ENCODE measurements at regions not wholly inside any gene's neighbourhood (a gene's known extent, or its start where the extent isn't known, plus 50 kb on each side); places are given as distances from the start of the nearest gene placed in this dataset.

DNA sequence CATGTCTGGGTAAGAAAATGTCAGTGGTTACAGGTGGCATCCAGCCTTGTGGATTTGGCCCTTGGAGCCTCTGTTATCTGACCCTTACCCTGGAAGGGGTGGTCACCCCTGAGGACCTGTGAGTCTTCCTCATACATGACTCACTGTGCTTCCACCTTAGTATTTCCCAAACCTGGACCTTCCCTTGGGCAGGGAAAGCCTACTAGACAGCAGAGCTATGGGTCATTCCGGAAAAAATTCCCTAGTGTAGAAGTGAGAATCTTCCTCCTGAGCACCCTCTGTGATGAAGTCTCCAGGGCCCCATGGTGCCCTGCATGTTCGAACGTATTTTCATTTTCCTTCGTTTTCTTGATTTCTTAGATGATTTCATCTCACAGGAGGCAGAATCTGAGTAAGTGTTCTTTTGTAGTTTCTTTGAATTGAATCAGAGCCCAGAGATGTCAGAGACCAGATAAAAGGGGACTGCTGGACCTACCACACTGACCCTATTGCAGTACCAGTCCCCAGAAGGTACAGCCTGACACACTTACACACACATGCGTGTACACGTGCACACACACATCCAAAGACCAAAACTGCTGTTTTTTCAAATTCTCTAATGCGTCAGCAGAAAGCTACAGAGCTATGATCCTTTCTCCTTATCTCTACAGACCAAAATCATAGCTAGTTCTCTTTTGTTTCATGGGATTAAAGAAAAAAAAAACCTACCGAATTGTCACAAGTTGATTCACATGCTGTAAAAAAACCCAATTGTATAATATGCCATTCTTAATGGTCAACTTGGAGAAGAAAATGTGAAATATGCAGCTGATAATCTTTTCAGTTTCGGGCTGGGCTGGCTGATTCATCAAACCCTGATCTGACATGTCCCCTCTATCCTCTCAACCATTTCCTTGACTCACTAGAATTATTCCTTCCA is 50.5 kb upstream of the ARHGEF3 start:
- Histone ChIP-seq H3K4me3 (replicated peaks in 1 of 3; ENCODE audit: low read depth in 2 of 3, low read length in 3 of 3) (no peak overlapping the region), H4K20me1 (ENCODE audit: insufficient read depth, low read length) (no peaks in the 10 kb centered on the region), H3K4me2 (replicated peaks; ENCODE audit: extremely low read depth, low read length, poor library complexity, severe bottlenecking) (no peak overlapping the region), H3K36me3 (replicated peaks in 1 of 2; ENCODE audit: control insufficient read depth in 1 of 2, insufficient read depth in 2 of 2, low read length in 2 of 2) (no peaks in the 10 kb centered on the region), H3K4me1 (ENCODE audit: control insufficient read depth in 1 of 2, insufficient read depth in 2 of 2, low read length in 2 of 2) (no peaks in the 10 kb centered on the region), H3K9ac (ENCODE audit: insufficient read depth, low read length, poor library complexity, severe bottlenecking) (no peak overlapping the region), H3K9me3 (replicated peaks in 1 of 2; ENCODE audit: control insufficient read depth in 1 of 2, insufficient read depth in 1 of 2, low read length in 2 of 2) (no peaks in the 10 kb centered on the region), H3K27me3 (ENCODE audit: control insufficient read depth in 2 of 2, insufficient read depth in 2 of 2, low read length in 2 of 2) (no peaks in the 10 kb centered on the region), H3K79me2 (ENCODE audit: insufficient read depth, low read length) (no peaks in the 10 kb centered on the region), H3K27ac (ENCODE audit: low read depth in 1 of 2, low read length in 2 of 2) (no peak overlapping the region), H2AFZ (ENCODE audit: insufficient read depth, low read depth, low read length, poor library complexity, severe bottlenecking) (no peak overlapping the region)
- intact Hi-C loops (cut with micrococcal nuclease), result no loop called here
- no peaks in the 10 kb centered on the region for H3K36me3 Mint-ChIP-seq
- no peak overlapping the region for H3K4me3 Mint-ChIP-seq
- peaks cover 7% of the 10 kb centered on the region for H3K4me1 Mint-ChIP-seq
- peaks cover 1 to 7% (median 4%) of the 10 kb centered on the region in 3 donors for H3K27me3 Mint-ChIP-seq (ENCODE audit: low read depth in 3 of 3)
- DNase-seq, result no peak
- H3K9me3 Mint-ChIP-seq, result no peaks in the 10 kb centered on the region
- WGBS (ENCODE audit: insufficient coverage), result no CpG with 5 or more reads among the region's 9 CpGs
- no peak overlapping the region for H3K27ac Mint-ChIP-seq
- TF ChIP-seq, protein P1, sequence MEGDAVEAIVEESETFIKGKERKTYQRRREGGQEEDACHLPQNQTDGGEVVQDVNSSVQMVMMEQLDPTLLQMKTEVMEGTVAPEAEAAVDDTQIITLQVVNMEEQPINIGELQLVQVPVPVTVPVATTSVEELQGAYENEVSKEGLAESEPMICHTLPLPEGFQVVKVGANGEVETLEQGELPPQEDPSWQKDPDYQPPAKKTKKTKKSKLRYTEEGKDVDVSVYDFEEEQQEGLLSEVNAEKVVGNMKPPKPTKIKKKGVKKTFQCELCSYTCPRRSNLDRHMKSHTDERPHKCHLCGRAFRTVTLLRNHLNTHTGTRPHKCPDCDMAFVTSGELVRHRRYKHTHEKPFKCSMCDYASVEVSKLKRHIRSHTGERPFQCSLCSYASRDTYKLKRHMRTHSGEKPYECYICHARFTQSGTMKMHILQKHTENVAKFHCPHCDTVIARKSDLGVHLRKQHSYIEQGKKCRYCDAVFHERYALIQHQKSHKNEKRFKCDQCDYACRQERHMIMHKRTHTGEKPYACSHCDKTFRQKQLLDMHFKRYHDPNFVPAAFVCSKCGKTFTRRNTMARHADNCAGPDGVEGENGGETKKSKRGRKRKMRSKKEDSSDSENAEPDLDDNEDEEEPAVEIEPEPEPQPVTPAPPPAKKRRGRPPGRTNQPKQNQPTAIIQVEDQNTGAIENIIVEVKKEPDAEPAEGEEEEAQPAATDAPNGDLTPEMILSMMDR (IDR thresholded peaks at IDR 0.05), result no peak
